ENCODE measurements at regions not wholly inside any gene's neighbourhood (a gene's known extent, or its start where the extent isn't known, plus 50 kb on each side); places are given as distances from the start of the nearest gene placed in this dataset.

DNA sequence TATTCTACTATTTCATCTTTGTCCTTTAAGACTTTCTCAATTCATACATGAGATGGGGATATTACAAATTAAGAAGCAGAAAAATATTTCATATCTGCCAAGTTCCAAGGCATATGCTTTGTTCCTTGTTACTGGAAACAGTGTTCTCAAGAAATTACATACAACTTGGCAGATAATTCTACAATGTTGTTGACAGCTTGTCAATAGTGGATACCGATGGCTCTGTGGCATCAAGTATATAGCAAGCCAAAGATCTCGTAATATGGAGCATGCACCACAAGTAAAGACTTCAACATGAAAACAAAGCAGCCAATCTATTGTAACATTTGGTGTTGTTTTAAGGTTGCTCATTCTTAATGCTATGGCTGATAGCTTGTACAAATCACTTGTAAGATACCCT lies 598.2 kb upstream of the KLHL29 start:
- TF ChIP-seq, protein P1, sequence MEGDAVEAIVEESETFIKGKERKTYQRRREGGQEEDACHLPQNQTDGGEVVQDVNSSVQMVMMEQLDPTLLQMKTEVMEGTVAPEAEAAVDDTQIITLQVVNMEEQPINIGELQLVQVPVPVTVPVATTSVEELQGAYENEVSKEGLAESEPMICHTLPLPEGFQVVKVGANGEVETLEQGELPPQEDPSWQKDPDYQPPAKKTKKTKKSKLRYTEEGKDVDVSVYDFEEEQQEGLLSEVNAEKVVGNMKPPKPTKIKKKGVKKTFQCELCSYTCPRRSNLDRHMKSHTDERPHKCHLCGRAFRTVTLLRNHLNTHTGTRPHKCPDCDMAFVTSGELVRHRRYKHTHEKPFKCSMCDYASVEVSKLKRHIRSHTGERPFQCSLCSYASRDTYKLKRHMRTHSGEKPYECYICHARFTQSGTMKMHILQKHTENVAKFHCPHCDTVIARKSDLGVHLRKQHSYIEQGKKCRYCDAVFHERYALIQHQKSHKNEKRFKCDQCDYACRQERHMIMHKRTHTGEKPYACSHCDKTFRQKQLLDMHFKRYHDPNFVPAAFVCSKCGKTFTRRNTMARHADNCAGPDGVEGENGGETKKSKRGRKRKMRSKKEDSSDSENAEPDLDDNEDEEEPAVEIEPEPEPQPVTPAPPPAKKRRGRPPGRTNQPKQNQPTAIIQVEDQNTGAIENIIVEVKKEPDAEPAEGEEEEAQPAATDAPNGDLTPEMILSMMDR (conservative IDR thresholded peaks at IDR 0.05) = no peak
- no peak for TF ChIP-seq ZFX (IDR thresholded peaks at IDR 0.05)

Data from C4-2B (cell line).